GM23338 (cell line): ENCODE measurements at regions not wholly inside any gene's neighbourhood (a gene's known extent, or its start where the extent isn't known, plus 50 kb on each side); places are given as distances from the start of the nearest gene placed in this dataset.

Source experiments
- ATAC-seq: fragments of 200-7000 bp; cut with Tn5 transposase; 3 replicates; pipeline ENCODE4 v1.9.1; 2020
- DNase-seq: peaks from one replicate; pipeline ENCODE4 v3.0.0-alpha.2; 2015; ENCODE audit warnings: low spot score
- H2AFZ ChIP-seq: fragments of 200-600 bp; sonication (generic); 2 replicates; pipeline ENCODE4 v1.8.0; 2016; ENCODE audit warnings: antibody characterized with exemption, mild to moderate bottlenecking, moderate library complexity
- H3F3A ChIP-seq: fragments of 200-600 bp; sonication (generic); replicated peaks from 2 replicates; pipeline ENCODE4 v1.8.0; 2017; ENCODE audit warnings: antibody characterized with exemption, mixed run types, low read depth
- H3K27ac ChIP-seq: fragments of 200-600 bp; sonication (generic); 2 replicates; pipeline ENCODE4 v1.6.1; 2016; ENCODE audit warnings: low read depth
- H3K27me3 ChIP-seq: fragments of 200-600 bp; sonication (generic); 2 replicates; pipeline ENCODE4 v1.8.0; 2016; ENCODE audit warnings: mild to moderate bottlenecking, mixed run types, moderate library complexity; ENCODE audit not compliant: insufficient read depth
- H3K36me3 ChIP-seq: fragments of 200-600 bp; sonication (generic); 2 replicates; pipeline ENCODE4 v1.8.0; 2016; ENCODE audit warnings: mild to moderate bottlenecking; ENCODE audit not compliant: insufficient read depth
- H3K4me1 ChIP-seq: fragments of 200-600 bp; sonication (generic); 2 replicates; pipeline ENCODE4 v1.8.0; 2016; ENCODE audit warnings: mild to moderate bottlenecking, moderate library complexity; ENCODE audit not compliant: insufficient read depth
- H3K4me2 ChIP-seq: fragments of 200-600 bp; sonication (generic); 2 replicates; pipeline ENCODE4 v1.7.1; 2017; ENCODE audit warnings: mixed run types
- H3K4me3 ChIP-seq: fragments of 200-600 bp; sonication (generic); 2 replicates; pipeline ENCODE4 v1.6.1; 2016; ENCODE audit warnings: mixed run types
- H3K79me2 ChIP-seq: fragments of 200-600 bp; sonication (generic); replicated peaks from 2 replicates; pipeline ENCODE4 v1.8.0; 2017; ENCODE audit warnings: mild to moderate bottlenecking; ENCODE audit not compliant: insufficient read depth
- H3K9me2 ChIP-seq: fragments of 200-600 bp; sonication (generic); 2 replicates; pipeline ENCODE4 v1.8.0; 2017; ENCODE audit not compliant: insufficient read depth
- H4K20me1 ChIP-seq: fragments of 200-600 bp; sonication (generic); replicated peaks from 2 replicates; pipeline ENCODE4 v1.8.0; 2017; ENCODE audit warnings: mild to moderate bottlenecking; ENCODE audit not compliant: insufficient read depth
- H3K27ac Mint-ChIP-seq: 2 replicates; pipeline ENCODE4 v1.8.0; 2020; ENCODE audit warnings: inconsistent platforms, mild to moderate bottlenecking, moderate library complexity, mixed read lengths
- H3K27me3 Mint-ChIP-seq: 3 replicates; pipeline ENCODE4 v1.8.0; 2022; ENCODE audit warnings: low read depth, mild to moderate bottlenecking, moderate library complexity, mixed read lengths, inconsistent platforms; ENCODE audit not compliant: insufficient read depth, poor library complexity
- H3K36me3 Mint-ChIP-seq: 3 replicates; pipeline ENCODE4 v1.8.0; 2021; ENCODE audit warnings: low read depth, mild to moderate bottlenecking, inconsistent platforms, moderate library complexity, mixed read lengths
- H3K4me1 Mint-ChIP-seq: 3 replicates; pipeline ENCODE4 v1.8.0; 2020; ENCODE audit warnings: mild to moderate bottlenecking, inconsistent platforms, mixed read lengths
- H3K4me3 Mint-ChIP-seq: 3 replicates; pipeline ENCODE4 v1.8.0; 2021; ENCODE audit warnings: moderate library complexity, mild to moderate bottlenecking, inconsistent platforms, mixed read lengths
- H3K9me3 Mint-ChIP-seq: 3 replicates; pipeline ENCODE4 v1.8.0; 2020; ENCODE audit warnings: moderate library complexity, mild to moderate bottlenecking, inconsistent platforms, mixed read lengths
- CREB1 ChIP-seq: fragments of 250-450 bp; sonication (Bioruptor Pico); IDR thresholded peaks from 2 replicates; pipeline ENCODE4 v1.5.0; 2020; ENCODE audit warnings: low read depth, mild to moderate bottlenecking, moderate library complexity
- CTCF ChIP-seq, 2 experiments: fragments of 200-600 bp in 1 of 2; sonication (generic) in 1 of 2; conservative IDR thresholded peaks; 2 replicates each; pipeline versions ENCODE4 v1.5.1 to v1.6.1; 2016 to 2017; ENCODE audit warnings: antibody characterized with exemption in 2 of 2, low read depth in 2 of 2, mild to moderate bottlenecking in 2 of 2, moderate library complexity in 1 of 2
- ETS1 ChIP-seq: IDR thresholded peaks from 2 replicates; pipeline ENCODE4 v1.6.1; 2016; ENCODE audit warnings: antibody characterized with exemption
- EZH2 ChIP-seq: fragments of 200-600 bp; sonication (generic); IDR thresholded peaks from one replicate; pipeline ENCODE4 v1.8.0; 2017; ENCODE audit warnings: antibody characterized with exemption, mild to moderate bottlenecking, low read depth; ENCODE audit not compliant: unreplicated experiment
- EZH2phosphoT487 ChIP-seq: fragments of 200-600 bp; sonication (generic); IDR thresholded peaks from one replicate; pipeline ENCODE4 v1.8.1; 2018; ENCODE audit warnings: antibody characterized with exemption; ENCODE audit not compliant: unreplicated experiment
- JUNB ChIP-seq: IDR thresholded peaks from one replicate; pipeline ENCODE4 v1.6.1; 2016; ENCODE audit warnings: antibody characterized with exemption; ENCODE audit not compliant: unreplicated experiment
- NANOG ChIP-seq: IDR thresholded peaks from 2 replicates; pipeline ENCODE4 v1.6.1; 2016; ENCODE audit warnings: antibody characterized with exemption, borderline replicate concordance
- POLR2AphosphoS5 ChIP-seq: IDR thresholded peaks from 2 replicates; pipeline ENCODE4 v1.6.1; 2016; ENCODE audit warnings: antibody characterized with exemption, low read depth
- STAT1 ChIP-seq: IDR thresholded peaks from one replicate; pipeline ENCODE4 v1.6.1; 2016; ENCODE audit warnings: antibody characterized with exemption; ENCODE audit not compliant: unreplicated experiment
- ZNF114 ChIP-seq: fragments of 250-450 bp; sonication (Bioruptor Pico); IDR thresholded peaks from 2 replicates; pipeline ENCODE4 v1.5.0; 2020; ENCODE audit warnings: mild to moderate bottlenecking, moderate library complexity
- ZNF331 ChIP-seq: fragments of 250-450 bp; sonication (Bioruptor Pico); IDR thresholded peaks from 2 replicates; pipeline ENCODE4 v1.5.0; 2020; ENCODE audit warnings: low read depth, mild to moderate bottlenecking, moderate library complexity
- ZNF462 ChIP-seq: fragments of 250-450 bp; sonication (Bioruptor Pico); IDR thresholded peaks from 2 replicates; pipeline ENCODE4 v1.5.0; 2020; ENCODE audit warnings: mild to moderate bottlenecking, moderate library complexity
- TF ChIP-seq, protein P1 (sequence below): IDR thresholded peaks from one replicate; pipeline ENCODE4 v1.6.1; 2018; ENCODE audit warnings: antibody characterized with exemption; ENCODE audit not compliant: unreplicated experiment

- H3K4me1 Mint-ChIP-seq: no peaks in the 10 kb centered on the region; the same call in 2 of the 3 replicates
Observed at GRCh38 chr11:21630934-21631478, 561.9 kb upstream of the ANO5 start.

More at GRCh38 chr11:21630934-21631478, 561.9 kb upstream of the ANO5 start:
- no peak overlapping the region for H3K4me2 ChIP-seq
- no peaks in the 10 kb centered on the region for H3K36me3 ChIP-seq
- no peak overlapping the region for H3K27ac ChIP-seq
- DNase-seq (no peak), ATAC-seq (no peak)
- peaks cover 14% of the 10 kb centered on the region for H3K9me2 ChIP-seq
- no peaks in the 10 kb centered on the region; the same call in 1 of the 3 replicates for H3K9me3 Mint-ChIP-seq
- H3K27me3 Mint-ChIP-seq: no peaks in the 10 kb centered on the region
- no peaks in the 10 kb centered on the region for H4K20me1 ChIP-seq
- no peaks in the 10 kb centered on the region for H3F3A ChIP-seq
- H3K4me3 Mint-ChIP-seq: no peak overlapping the region
- no peaks in the 10 kb centered on the region for H3K27me3 ChIP-seq
- H3K27ac Mint-ChIP-seq: no peak overlapping the region
- H3K79me2 ChIP-seq: no peaks in the 10 kb centered on the region
- H3K4me3 ChIP-seq: no peak overlapping the region
- H2AFZ ChIP-seq: no peak overlapping the region
- TF ChIP-seq POLR2AphosphoS5 (no peak), STAT1 (no peak), EZH2phosphoT487 (no peak), ZNF331 (CRISPR knock-in tag) (no peak), NANOG (no peak), ZNF114 (no peak), JUNB (no peak), ZNF462 (CRISPR knock-in tag) (no peak), CREB1 (CRISPR knock-in tag) (no peak), EZH2 (no peak), ETS1 (no peak), CTCF (conservative IDR thresholded peaks at IDR 0.05; ENCODE audit: low read depth in 2 of 2) (no peak)
- TF ChIP-seq, protein P1, sequence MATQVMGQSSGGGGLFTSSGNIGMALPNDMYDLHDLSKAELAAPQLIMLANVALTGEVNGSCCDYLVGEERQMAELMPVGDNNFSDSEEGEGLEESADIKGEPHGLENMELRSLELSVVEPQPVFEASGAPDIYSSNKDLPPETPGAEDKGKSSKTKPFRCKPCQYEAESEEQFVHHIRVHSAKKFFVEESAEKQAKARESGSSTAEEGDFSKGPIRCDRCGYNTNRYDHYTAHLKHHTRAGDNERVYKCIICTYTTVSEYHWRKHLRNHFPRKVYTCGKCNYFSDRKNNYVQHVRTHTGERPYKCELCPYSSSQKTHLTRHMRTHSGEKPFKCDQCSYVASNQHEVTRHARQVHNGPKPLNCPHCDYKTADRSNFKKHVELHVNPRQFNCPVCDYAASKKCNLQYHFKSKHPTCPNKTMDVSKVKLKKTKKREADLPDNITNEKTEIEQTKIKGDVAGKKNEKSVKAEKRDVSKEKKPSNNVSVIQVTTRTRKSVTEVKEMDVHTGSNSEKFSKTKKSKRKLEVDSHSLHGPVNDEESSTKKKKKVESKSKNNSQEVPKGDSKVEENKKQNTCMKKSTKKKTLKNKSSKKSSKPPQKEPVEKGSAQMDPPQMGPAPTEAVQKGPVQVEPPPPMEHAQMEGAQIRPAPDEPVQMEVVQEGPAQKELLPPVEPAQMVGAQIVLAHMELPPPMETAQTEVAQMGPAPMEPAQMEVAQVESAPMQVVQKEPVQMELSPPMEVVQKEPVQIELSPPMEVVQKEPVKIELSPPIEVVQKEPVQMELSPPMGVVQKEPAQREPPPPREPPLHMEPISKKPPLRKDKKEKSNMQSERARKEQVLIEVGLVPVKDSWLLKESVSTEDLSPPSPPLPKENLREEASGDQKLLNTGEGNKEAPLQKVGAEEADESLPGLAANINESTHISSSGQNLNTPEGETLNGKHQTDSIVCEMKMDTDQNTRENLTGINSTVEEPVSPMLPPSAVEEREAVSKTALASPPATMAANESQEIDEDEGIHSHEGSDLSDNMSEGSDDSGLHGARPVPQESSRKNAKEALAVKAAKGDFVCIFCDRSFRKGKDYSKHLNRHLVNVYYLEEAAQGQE: no peak
- no peaks in the 10 kb centered on the region for H3K4me1 ChIP-seq
- H3K36me3 Mint-ChIP-seq: no peaks in the 10 kb centered on the region
